22Rv1 (cell line): ENCODE measurements at regions not wholly inside any gene's neighbourhood (a gene's known extent, or its start where the extent isn't known, plus 50 kb on each side); places are given as distances from the start of the nearest gene placed in this dataset.

ENCODE experiments used
- ZFX ChIP-seq: fragments of 450-650 bp; IDR thresholded peaks from 2 replicates; pipeline ENCODE4 v1.6.1; 2017; ENCODE audit warnings: antibody characterized with exemption, borderline replicate concordance
- TF ChIP-seq, protein P1 (sequence below): fragments of 450-650 bp; IDR thresholded peaks from 2 replicates; pipeline ENCODE4 v1.5.1; 2017; ENCODE audit warnings: mild to moderate bottlenecking

DNA sequence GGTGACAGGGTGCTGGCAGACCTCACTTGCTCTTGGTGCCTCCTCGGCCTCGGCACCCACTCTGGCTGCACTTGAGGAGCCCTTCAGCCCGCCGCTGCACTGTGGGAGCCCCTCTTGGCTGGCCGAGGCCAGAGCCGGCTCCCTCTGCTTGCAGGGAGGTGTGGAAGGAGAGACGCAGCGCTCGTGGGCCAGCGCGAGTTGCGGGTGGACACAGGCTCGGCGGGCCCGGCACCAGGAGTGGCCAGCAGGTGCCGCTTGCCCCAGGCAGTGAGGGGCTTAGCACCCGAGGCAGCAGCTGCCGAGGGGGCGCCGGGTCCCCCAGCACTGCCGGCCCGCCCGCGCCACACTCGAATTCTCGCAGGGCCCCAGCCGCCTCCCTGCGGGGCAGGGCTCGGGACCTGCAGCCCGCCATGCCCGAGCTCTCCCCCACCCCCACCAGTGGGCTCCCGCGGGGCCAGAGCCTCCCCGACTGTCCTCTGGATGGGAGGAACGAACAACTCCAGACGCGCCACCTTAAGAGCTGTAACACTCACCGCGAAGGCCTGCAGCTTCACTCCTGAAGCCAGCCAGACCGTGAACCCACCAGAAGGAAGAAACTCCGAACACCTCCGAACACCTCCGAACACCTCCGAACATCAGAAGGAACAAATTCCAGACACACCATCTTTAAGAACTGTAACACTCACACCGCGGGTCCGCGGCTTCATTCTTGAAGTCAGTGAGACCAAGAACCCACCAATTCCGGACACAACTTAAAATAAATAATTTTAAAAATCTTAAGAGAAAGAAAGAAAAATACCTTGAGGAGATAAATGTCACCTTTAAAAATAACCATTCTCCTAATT, 311.1 kb upstream of the SLC7A11 start:
- TF ChIP-seq, protein P1, sequence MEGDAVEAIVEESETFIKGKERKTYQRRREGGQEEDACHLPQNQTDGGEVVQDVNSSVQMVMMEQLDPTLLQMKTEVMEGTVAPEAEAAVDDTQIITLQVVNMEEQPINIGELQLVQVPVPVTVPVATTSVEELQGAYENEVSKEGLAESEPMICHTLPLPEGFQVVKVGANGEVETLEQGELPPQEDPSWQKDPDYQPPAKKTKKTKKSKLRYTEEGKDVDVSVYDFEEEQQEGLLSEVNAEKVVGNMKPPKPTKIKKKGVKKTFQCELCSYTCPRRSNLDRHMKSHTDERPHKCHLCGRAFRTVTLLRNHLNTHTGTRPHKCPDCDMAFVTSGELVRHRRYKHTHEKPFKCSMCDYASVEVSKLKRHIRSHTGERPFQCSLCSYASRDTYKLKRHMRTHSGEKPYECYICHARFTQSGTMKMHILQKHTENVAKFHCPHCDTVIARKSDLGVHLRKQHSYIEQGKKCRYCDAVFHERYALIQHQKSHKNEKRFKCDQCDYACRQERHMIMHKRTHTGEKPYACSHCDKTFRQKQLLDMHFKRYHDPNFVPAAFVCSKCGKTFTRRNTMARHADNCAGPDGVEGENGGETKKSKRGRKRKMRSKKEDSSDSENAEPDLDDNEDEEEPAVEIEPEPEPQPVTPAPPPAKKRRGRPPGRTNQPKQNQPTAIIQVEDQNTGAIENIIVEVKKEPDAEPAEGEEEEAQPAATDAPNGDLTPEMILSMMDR, result no peak
- TF ChIP-seq ZFX, result no peak
